HepG2 (cell line): ENCODE measurements at regions not wholly inside any gene's neighbourhood (a gene's known extent, or its start where the extent isn't known, plus 50 kb on each side); places are given as distances from the start of the nearest gene placed in this dataset.

Experiments used
- CAMTA2 ChIP-seq: sonication (generic); formaldehyde crosslinking; IDR thresholded peaks from 2 replicates; pipeline ENCODE4 v1.4.0; 2020; ENCODE audit warnings: mild to moderate bottlenecking, missing genetic modification reagents, borderline replicate concordance
- GZF1 ChIP-seq: sonication (generic); formaldehyde crosslinking; IDR thresholded peaks from 2 replicates; pipeline ENCODE4 v1.5.1; 2020; ENCODE audit warnings: mild to moderate bottlenecking, missing genetic modification reagents
- IKZF1 ChIP-seq: fragments of 450-650 bp; IDR thresholded peaks from 2 replicates; pipeline ENCODE4 v1.7.1; 2016
- IKZF4 ChIP-seq: sonication (generic); formaldehyde crosslinking; IDR thresholded peaks from 2 replicates; pipeline ENCODE4 v1.5.1; 2020; ENCODE audit warnings: borderline replicate concordance, mild to moderate bottlenecking, low read depth, missing genetic modification reagents; ENCODE audit errors: not compliant biosample characterization
- JUN ChIP-seq: sonication (generic); formaldehyde crosslinking; IDR thresholded peaks from 2 replicates; pipeline ENCODE4 v1.4.0; 2020; ENCODE audit warnings: mild to moderate bottlenecking, missing genetic modification reagents
- LCORL ChIP-seq, 2 experiments: fragments of 450-650 bp in 1 of 2; sonication (generic) in 1 of 2; formaldehyde crosslinking in 1 of 2; IDR thresholded peaks; 2 replicates each; pipeline versions ENCODE4 v1.5.0 to v1.6.1; 2017 to 2020; ENCODE audit warnings: antibody characterized with exemption in 1 of 2, missing genetic modification reagents in 1 of 2
- NCOA5 ChIP-seq: sonication (generic); formaldehyde crosslinking; IDR thresholded peaks from 2 replicates; pipeline ENCODE4 v1.4.0; 2020; ENCODE audit warnings: missing genetic modification reagents
- NR2F1 ChIP-seq, 2 experiments: fragments of 450-650 bp in 1 of 2; formaldehyde crosslinking in 1 of 2; IDR thresholded peaks; 2 replicates each; pipeline versions ENCODE4 v1.5.0 to v1.6.1; 2016 to 2020; ENCODE audit warnings: mild to moderate bottlenecking in 1 of 2, missing compliant biosample characterization in 1 of 2, missing genetic modification reagents in 1 of 2, moderate library complexity in 1 of 2
- NR2F6 ChIP-seq, 2 experiments: IDR thresholded peaks; 2 replicates each; pipeline ENCODE4 v1.6.1; 2016; ENCODE audit warnings: antibody characterized with exemption in 1 of 2, mild to moderate bottlenecking in 1 of 2
- POGZ ChIP-seq: sonication (generic); formaldehyde crosslinking; IDR thresholded peaks from 2 replicates; pipeline ENCODE4 v1.4.0; 2020; ENCODE audit warnings: mild to moderate bottlenecking, missing genetic modification reagents
- RARA ChIP-seq: IDR thresholded peaks from 2 replicates; pipeline ENCODE4 v1.6.1; 2016; ENCODE audit warnings: missing genetic modification reagents, missing compliant biosample characterization
- TARDBP ChIP-seq: sonication (generic); formaldehyde crosslinking; IDR thresholded peaks from 2 replicates; pipeline ENCODE4 v1.8.0; 2022; ENCODE audit warnings: mild to moderate bottlenecking, missing genetic modification reagents
- TEAD3 ChIP-seq: optimal IDR thresholded peaks from 2 replicates; pipeline ENCODE3; 2016; ENCODE audit warnings: borderline replicate concordance
- ZBTB20 ChIP-seq: sonication (generic); formaldehyde crosslinking; IDR thresholded peaks from 2 replicates; pipeline ENCODE4 v1.8.1; 2023; ENCODE audit warnings: missing genetic modification reagents, low read depth, mild to moderate bottlenecking, borderline replicate concordance
- ZNF616 ChIP-seq: sonication (generic); formaldehyde crosslinking; IDR thresholded peaks from 2 replicates; pipeline ENCODE4 v1.5.0; 2020; ENCODE audit warnings: low read depth, mild to moderate bottlenecking, missing genetic modification reagents
- TF ChIP-seq, protein P1 (sequence below): sonication (generic); formaldehyde crosslinking; IDR thresholded peaks from 2 replicates; pipeline ENCODE4 v1.4.0; 2020; ENCODE audit warnings: mild to moderate bottlenecking, missing genetic modification reagents
- TF ChIP-seq, protein P2 (sequence below): sonication (generic); formaldehyde crosslinking; IDR thresholded peaks from 2 replicates; pipeline ENCODE4 v1.4.0; 2020; ENCODE audit warnings: low read depth, mild to moderate bottlenecking, missing genetic modification reagents
- TF ChIP-seq, protein P3 (sequence below): sonication (generic); formaldehyde crosslinking; IDR thresholded peaks from 2 replicates; pipeline ENCODE4 v1.4.0; 2020; ENCODE audit warnings: low read depth, missing genetic modification reagents
- TF ChIP-seq, protein P4 (sequence below): sonication (generic); formaldehyde crosslinking; IDR thresholded peaks from 2 replicates; pipeline ENCODE4 v1.5.0; 2020; ENCODE audit warnings: missing genetic modification reagents
- TF ChIP-seq, protein P5 (sequence below): sonication (generic); formaldehyde crosslinking; IDR thresholded peaks from 2 replicates; pipeline ENCODE4 v1.9.0; 2021; ENCODE audit warnings: missing genetic modification reagents, mild to moderate bottlenecking, borderline replicate concordance

DNA sequence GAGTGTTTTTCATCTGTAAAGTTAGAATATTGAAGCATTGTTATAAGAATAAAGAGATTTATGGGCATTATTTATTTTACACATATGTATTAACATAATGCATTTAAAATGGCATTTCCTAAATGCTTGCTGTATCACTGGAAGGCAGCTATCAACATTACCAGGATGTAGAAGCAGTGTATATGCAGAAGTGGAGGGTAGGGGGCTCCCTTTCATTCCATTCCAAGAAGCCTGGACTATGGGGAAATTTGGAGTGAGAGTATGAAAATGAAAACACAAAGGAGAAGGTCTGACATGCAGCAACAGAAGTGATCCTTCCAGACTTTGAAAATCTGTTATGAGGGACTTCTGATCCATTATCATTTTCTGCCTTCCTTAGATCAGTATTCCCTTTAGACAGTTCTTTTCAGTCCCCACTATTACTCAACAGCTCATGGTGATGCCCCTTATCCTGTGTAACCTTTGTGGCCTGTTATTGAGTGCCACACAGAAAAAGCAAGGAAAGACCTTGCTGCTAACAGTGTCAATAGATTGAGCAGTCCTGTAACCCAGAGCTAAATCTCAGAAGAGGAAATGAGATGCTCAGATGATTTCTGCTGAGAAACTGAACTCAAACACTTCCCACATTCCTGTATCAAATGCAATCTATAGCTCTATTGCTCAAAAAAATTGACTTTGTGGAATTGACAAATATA, 216.6 kb downstream of the HNMT start (continued):
- TF ChIP-seq, protein P1, sequence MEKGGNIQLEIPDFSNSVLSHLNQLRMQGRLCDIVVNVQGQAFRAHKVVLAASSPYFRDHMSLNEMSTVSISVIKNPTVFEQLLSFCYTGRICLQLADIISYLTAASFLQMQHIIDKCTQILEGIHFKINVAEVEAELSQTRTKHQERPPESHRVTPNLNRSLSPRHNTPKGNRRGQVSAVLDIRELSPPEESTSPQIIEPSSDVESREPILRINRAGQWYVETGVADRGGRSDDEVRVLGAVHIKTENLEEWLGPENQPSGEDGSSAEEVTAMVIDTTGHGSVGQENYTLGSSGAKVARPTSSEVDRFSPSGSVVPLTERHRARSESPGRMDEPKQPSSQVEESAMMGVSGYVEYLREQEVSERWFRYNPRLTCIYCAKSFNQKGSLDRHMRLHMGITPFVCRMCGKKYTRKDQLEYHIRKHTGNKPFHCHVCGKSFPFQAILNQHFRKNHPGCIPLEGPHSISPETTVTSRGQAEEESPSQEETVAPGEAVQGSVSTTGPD (CRISPR knock-in tag), result no peak
- no peak for TF ChIP-seq TEAD3 (CRISPR knock-in tag)
- no peak for TF ChIP-seq JUN (CRISPR knock-in tag)
- TF ChIP-seq, protein P2, sequence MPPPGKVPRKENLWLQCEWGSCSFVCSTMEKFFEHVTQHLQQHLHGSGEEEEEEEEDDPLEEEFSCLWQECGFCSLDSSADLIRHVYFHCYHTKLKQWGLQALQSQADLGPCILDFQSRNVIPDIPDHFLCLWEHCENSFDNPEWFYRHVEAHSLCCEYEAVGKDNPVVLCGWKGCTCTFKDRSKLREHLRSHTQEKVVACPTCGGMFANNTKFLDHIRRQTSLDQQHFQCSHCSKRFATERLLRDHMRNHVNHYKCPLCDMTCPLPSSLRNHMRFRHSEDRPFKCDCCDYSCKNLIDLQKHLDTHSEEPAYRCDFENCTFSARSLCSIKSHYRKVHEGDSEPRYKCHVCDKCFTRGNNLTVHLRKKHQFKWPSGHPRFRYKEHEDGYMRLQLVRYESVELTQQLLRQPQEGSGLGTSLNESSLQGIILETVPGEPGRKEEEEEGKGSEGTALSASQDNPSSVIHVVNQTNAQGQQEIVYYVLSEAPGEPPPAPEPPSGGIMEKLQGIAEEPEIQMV (CRISPR knock-in tag), result no peak
- TF ChIP-seq LCORL (IDR thresholded peaks at IDR 0.05), result no peak
- TF ChIP-seq LCORL (CRISPR knock-in tag; IDR thresholded peaks at IDR 0.05), result peak; percentile 29; the same call in 1 of the 2 replicates
- TF ChIP-seq, protein P3, sequence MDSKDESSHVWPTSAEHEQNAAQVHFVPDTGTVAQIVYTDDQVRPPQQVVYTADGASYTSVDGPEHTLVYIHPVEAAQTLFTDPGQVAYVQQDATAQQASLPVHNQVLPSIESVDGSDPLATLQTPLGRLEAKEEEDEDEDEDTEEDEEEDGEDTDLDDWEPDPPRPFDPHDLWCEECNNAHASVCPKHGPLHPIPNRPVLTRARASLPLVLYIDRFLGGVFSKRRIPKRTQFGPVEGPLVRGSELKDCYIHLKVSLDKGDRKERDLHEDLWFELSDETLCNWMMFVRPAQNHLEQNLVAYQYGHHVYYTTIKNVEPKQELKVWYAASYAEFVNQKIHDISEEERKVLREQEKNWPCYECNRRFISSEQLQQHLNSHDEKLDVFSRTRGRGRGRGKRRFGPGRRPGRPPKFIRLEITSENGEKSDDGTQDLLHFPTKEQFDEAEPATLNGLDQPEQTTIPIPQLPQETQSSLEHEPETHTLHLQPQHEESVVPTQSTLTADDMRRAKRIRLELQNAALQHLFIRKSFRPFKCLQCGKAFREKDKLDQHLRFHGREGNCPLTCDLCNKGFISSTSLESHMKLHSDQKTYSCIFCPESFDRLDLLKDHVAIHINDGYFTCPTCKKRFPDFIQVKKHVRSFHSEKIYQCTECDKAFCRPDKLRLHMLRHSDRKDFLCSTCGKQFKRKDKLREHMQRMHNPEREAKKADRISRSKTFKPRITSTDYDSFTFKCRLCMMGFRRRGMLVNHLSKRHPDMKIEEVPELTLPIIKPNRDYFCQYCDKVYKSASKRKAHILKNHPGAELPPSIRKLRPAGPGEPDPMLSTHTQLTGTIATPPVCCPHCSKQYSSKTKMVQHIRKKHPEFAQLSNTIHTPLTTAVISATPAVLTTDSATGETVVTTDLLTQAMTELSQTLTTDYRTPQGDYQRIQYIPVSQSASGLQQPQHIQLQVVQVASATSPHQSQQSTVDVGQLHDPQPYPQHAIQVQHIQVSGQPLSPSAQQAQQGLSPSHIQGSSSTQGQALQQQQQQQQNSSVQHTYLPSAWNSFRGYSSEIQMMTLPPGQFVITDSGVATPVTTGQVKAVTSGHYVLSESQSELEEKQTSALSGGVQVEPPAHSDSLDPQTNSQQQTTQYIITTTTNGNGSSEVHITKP (CRISPR knock-in tag), result no peak
- TF ChIP-seq RARA (CRISPR knock-in tag), result 0 out of 2 replicates have a peak, but pooled peaks have one; percentile 23
- TF ChIP-seq POGZ, result no peak
- TF ChIP-seq IKZF4 (CRISPR knock-in tag), result no peak
- TF ChIP-seq NR2F6 (IDR thresholded peaks at IDR 0.05), result peak; percentile 25; the same call in 1 of the 2 replicates
- TF ChIP-seq NR2F6 (CRISPR knock-in tag; IDR thresholded peaks at IDR 0.05), result no peak
- TF ChIP-seq ZBTB20 (CRISPR knock-in tag), result no peak
- no peak for TF ChIP-seq IKZF1
- TF ChIP-seq NR2F1 (CRISPR knock-in tag; IDR thresholded peaks at IDR 0.05), result peak in 1 of 2 experiments; percentile 18; a peak in 1 of 4 replicates
- no peak for TF ChIP-seq ZNF616
- TF ChIP-seq NCOA5 (CRISPR knock-in tag), result no peak
- TF ChIP-seq, protein P4, sequence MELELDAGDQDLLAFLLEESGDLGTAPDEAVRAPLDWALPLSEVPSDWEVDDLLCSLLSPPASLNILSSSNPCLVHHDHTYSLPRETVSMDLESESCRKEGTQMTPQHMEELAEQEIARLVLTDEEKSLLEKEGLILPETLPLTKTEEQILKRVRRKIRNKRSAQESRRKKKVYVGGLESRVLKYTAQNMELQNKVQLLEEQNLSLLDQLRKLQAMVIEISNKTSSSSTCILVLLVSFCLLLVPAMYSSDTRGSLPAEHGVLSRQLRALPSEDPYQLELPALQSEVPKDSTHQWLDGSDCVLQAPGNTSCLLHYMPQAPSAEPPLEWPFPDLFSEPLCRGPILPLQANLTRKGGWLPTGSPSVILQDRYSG (CRISPR knock-in tag), result no peak
- TF ChIP-seq GZF1 (CRISPR knock-in tag), result no peak
- TF ChIP-seq, protein P5, sequence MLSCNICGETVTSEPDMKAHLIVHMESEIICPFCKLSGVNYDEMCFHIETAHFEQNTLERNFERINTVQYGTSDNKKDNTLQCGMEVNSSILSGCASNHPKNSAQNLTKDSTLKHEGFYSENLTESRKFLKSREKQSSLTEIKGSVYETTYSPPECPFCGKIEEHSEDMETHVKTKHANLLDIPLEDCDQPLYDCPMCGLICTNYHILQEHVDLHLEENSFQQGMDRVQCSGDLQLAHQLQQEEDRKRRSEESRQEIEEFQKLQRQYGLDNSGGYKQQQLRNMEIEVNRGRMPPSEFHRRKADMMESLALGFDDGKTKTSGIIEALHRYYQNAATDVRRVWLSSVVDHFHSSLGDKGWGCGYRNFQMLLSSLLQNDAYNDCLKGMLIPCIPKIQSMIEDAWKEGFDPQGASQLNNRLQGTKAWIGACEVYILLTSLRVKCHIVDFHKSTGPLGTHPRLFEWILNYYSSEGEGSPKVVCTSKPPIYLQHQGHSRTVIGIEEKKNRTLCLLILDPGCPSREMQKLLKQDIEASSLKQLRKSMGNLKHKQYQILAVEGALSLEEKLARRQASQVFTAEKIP (CRISPR knock-in tag), result no peak
- no peak for TF ChIP-seq CAMTA2 (CRISPR knock-in tag)
- no peak for TF ChIP-seq TARDBP (CRISPR knock-in tag)
